HG02981 (cell line): ENCODE measurements at regions not wholly inside any gene's neighbourhood (a gene's known extent, or its start where the extent isn't known, plus 50 kb on each side); places are given as distances from the start of the nearest gene placed in this dataset.
"Not testable (repeated sequence)": the region's sequence is repeated elsewhere in the genome, so short reads cannot be mapped to it uniquely, and the experiment has no call there.

Source experiments
- ATAC-seq: cut with Tn5 transposase; IDR thresholded peaks from one replicate; pipeline ENCODE4 v1.9.1; 2021; ENCODE audit warnings: mild to moderate bottlenecking, moderate library complexity; ENCODE audit not compliant: unreplicated experiment

- no peak for ATAC-seq
Observed at GRCh38 chr6:56807326-56807988, 147.4 kb upstream of the BEND6 start.

DNA sequence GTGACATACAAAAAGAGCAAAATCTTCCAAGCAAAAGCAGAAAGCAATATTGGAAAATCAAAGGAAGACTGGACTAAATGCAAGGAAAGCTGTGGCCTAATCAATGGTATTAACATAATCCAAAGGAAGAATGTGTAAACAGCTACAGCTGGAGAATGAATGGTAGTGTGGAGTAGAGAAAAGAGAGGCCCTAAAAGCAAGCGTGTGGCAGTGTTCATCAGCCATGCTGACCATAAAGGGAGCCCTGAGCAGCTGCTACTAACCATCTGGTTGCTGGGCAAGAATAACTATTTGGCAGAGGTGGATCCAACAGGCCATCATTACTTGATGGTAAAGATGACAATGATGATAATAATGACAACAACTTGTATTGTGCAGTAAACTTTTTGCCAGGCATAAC is 148.5 kb upstream of the BEND6 start:
- no peak for ATAC-seq

DNA sequence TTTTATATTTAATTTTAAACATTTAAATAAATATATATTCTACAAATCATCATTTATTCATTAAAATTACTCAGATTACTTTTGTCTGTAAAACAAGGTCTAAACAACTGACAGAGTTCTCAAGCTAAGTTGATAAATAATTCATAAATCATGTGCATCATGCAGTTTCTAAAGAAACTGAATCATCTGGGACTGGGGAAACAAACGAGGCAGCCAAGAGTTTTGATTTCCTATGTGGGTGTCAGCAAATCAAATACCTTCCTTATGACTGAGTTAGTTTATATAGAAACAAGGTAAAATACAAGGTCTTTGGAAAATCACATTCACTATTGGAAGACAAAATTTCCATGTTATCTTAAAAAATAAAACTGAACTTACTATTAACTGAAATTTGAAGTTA is 149.9 kb upstream of the BEND6 start:
- no peak for ATAC-seq

DNA sequence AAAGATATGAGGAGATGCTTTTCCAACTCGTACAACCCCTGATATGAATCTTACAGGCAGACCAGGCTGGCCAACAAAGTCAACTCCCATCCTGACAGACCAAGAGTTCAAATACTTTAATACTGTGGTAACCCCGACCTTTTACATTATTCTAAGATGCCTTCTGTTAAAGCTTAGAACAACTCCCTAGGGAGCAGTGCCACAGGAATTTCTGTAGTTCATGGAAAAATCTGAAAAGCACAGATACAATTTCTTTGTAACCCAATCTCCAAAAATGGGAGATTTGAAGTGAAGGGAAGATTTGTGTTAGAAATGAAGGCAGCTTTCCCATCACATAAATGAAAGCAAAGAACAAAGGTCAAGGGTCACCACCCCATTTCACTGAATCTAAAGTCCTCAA is 151.3 kb upstream of the BEND6 start:
- ATAC-seq: no peak

DNA sequence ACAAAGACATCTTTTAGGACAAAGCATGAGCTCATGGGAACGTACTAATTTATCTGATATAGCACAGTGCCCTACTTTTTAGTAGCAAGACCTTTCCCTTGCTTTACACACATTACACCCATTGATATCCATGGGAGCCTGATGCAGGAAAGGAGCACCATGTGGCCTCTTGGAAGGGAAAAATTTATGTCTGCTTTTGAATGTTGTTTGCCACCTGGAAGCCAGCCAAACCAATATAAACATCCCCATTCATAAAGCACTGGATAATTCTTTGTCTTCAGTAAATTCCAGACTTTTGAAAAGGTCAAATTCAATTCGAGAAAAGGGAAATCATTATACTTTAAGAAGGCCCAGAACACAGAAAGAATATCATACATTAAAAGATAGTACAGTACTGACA is 152.3 kb upstream of the BEND6 start:
- ATAC-seq: no peak

DNA sequence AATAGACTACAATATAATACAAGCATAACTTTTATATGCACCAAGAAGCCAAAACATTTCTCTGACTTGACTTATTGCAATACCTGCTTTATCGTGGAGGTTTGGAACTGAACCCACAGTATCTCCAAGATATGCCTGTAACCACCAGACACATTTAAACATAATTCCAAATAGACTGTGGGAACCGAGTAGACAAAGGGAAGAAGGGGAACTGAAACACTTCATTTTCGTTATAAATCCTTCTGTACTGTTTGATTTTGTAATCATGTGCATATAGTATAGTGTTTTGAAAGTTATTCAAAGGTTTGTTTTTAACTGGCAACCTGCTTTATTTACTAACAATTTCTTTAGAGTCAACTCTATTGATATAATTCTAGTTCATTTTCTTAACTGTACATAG is 154.9 kb upstream of the BEND6 start:
- ATAC-seq: no peak

DNA sequence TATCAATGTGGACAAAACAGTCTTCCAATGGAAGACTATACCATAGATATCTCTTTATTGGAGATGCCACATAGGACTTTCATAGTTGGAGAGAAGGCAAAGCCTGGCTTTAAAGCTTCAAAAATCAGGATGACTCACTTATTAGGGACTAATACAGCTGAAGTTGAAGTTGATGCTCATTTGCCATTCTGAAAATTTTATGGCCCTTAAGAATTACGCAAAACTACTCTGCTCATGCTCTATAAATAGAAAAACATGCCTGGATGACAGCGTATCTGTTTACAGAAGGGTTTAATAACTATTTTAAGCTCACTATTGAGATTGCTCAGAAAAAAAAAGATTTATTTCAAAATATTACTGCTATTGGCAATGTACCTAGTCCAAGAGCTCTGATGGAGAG is 155.5 kb upstream of the DST start:
- ATAC-seq: no peak

- peak; percentile 63 for ATAC-seq
Observed at GRCh38 chr6:56796196-56796532, 153.5 kb upstream of the DST start.

GRCh38 chr6:56795466-56796195 is 152.9 kb upstream of the DST start:
- no peak for ATAC-seq

- ATAC-seq: no peak
Observed at GRCh38 chr6:56794421-56794820, 151.7 kb upstream of the DST start.

GRCh38 chr6:56793938-56794337 is 151.2 kb upstream of the DST start:
- ATAC-seq: no peak

DNA sequence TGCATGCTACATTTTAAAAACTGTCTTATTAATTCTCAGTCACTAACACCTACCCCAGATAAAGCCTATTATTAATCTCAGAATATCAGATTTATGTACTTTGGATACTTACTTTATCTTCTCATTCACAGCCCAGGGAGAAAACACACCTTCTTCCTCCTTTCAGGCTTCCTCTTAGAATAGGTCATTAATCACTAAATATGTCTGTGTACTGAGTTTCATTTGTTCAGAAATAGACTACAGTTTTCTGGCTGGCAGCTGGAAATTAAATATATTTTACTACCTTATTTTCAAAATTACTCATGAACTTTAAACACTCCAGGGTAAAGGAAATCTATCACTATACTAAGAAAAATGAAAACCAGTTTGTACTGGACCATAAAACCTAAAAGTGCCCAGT is 147.7 kb upstream of the DST start:
- no peak for ATAC-seq

GRCh38 chr6:56789879-56790278 is 147.2 kb upstream of the DST start:
- ATAC-seq: no peak

- no peak for ATAC-seq
Observed at GRCh38 chr6:56789342-56789741, 146.7 kb upstream of the DST start.

DNA sequence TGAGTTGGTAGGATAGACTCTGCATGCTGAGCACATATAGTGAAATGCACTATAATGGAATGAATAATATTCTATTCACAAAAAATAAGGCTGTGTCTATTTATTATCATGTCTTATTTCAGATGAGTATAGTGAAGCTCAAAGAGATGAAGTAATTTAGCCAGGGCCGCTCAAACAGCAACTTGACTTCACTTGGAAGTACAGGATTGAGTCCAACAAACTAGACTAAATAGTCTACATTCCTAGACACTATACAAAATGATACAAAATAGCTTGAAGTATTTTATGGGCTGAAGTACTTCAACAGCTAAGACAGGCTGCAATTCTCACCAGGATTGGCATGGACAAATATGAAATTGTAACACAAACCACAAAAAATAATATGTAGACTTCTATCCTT is 144.5 kb upstream of the DST start:
- ATAC-seq: no peak

- ATAC-seq: no peak
Observed at GRCh38 chr6:56786256-56786655, 143.6 kb upstream of the DST start.

- not testable (repeated sequence) for ATAC-seq
Observed at GRCh38 chr6:56785536-56785935, 142.8 kb upstream of the DST start.

DNA sequence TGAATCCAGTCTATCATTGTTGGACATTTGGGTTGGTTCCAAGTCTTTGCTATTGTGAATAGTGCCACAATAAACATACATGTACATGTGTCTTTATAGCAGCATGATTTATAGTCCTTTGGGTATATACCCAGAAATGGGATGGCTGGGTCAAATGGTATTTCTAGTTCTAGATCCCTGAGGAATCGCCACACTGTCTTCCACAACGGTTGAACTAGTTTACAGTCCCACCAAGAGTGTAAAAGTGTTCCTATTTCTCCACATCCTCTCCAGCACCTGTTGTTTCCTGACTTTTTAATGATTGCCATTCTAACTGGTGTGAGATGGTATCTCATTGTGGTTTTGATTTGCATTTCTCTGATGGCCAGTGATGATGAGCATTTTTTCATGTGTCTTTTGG is 137.4 kb upstream of the DST start:
- ATAC-seq: not testable (repeated sequence)

DNA sequence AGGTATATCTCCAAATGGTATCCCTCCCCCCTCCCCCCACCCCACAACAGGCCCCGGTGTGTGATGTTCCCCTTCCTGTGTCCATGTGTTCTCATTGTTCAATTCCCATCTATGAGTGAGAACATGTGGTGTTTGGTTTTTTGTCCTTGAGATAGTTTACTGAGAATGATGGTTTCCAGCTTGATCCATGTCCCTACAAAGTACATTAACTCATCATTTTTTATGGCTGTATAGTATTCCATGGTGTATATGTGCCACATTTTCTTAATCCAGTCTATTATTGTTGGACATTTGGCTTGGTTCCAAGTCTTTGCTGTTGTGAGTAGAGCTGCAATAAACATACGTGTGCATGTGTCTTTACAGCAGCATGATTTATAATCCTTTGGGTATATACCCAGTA is 135.8 kb upstream of the DST start:
- not testable (repeated sequence) for ATAC-seq

GRCh38 chr6:56775498-56776166 is 132.9 kb upstream of the DST start:
- no peak for ATAC-seq

GRCh38 chr6:56772737-56773184 is 130.1 kb upstream of the DST start:
- no peak for ATAC-seq

GRCh38 chr6:56771929-56772607 is 129.4 kb upstream of the DST start:
- ATAC-seq: no peak
